Ishikawa (cell line): ENCODE measurements at regions not wholly inside any gene's neighbourhood (a gene's known extent, or its start where the extent isn't known, plus 50 kb on each side); places are given as distances from the start of the nearest gene placed in this dataset.

Experiments used
- EP300 ChIP-seq: IDR thresholded peaks from 2 replicates; pipeline ENCODE4 v1.6.1; 2012; ENCODE audit warnings: borderline replicate concordance
- RAD21 ChIP-seq: IDR thresholded peaks from 2 replicates; pipeline ENCODE4 v1.6.1; 2012; ENCODE audit warnings: low read depth
- TAF1 ChIP-seq: IDR thresholded peaks from 2 replicates; pipeline ENCODE4 v1.6.1; 2012; ENCODE audit warnings: low read depth, mild to moderate bottlenecking
- TCF12 ChIP-seq: IDR thresholded peaks from 2 replicates; pipeline ENCODE4 v1.6.1; 2012; ENCODE audit warnings: low read depth
- TEAD4 ChIP-seq: IDR thresholded peaks from 2 replicates; pipeline ENCODE4 v1.6.1; 2012
- TF ChIP-seq, protein P1 (sequence below): IDR thresholded peaks from 2 replicates; pipeline ENCODE4 v1.6.1; 2012; ENCODE audit warnings: low read depth, mild to moderate bottlenecking
- TF ChIP-seq, protein P2 (sequence below): IDR thresholded peaks from 2 replicates; pipeline ENCODE4 v1.6.1; 2012

GRCh38 chr4:24163314-24163713, 273.5 kb upstream of the PPARGC1A start:
- TF ChIP-seq, protein P1, sequence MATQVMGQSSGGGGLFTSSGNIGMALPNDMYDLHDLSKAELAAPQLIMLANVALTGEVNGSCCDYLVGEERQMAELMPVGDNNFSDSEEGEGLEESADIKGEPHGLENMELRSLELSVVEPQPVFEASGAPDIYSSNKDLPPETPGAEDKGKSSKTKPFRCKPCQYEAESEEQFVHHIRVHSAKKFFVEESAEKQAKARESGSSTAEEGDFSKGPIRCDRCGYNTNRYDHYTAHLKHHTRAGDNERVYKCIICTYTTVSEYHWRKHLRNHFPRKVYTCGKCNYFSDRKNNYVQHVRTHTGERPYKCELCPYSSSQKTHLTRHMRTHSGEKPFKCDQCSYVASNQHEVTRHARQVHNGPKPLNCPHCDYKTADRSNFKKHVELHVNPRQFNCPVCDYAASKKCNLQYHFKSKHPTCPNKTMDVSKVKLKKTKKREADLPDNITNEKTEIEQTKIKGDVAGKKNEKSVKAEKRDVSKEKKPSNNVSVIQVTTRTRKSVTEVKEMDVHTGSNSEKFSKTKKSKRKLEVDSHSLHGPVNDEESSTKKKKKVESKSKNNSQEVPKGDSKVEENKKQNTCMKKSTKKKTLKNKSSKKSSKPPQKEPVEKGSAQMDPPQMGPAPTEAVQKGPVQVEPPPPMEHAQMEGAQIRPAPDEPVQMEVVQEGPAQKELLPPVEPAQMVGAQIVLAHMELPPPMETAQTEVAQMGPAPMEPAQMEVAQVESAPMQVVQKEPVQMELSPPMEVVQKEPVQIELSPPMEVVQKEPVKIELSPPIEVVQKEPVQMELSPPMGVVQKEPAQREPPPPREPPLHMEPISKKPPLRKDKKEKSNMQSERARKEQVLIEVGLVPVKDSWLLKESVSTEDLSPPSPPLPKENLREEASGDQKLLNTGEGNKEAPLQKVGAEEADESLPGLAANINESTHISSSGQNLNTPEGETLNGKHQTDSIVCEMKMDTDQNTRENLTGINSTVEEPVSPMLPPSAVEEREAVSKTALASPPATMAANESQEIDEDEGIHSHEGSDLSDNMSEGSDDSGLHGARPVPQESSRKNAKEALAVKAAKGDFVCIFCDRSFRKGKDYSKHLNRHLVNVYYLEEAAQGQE: no peak
- TF ChIP-seq RAD21 (no peak), EP300 (no peak), TAF1 (no peak), TCF12 (no peak), TEAD4 (no peak)
- TF ChIP-seq, protein P2, sequence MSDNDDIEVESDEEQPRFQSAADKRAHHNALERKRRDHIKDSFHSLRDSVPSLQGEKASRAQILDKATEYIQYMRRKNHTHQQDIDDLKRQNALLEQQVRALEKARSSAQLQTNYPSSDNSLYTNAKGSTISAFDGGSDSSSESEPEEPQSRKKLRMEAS: no peak
